ENCODE measurements at regions not wholly inside any gene's neighbourhood (a gene's known extent, or its start where the extent isn't known, plus 50 kb on each side); places are given as distances from the start of the nearest gene placed in this dataset.

DNA sequence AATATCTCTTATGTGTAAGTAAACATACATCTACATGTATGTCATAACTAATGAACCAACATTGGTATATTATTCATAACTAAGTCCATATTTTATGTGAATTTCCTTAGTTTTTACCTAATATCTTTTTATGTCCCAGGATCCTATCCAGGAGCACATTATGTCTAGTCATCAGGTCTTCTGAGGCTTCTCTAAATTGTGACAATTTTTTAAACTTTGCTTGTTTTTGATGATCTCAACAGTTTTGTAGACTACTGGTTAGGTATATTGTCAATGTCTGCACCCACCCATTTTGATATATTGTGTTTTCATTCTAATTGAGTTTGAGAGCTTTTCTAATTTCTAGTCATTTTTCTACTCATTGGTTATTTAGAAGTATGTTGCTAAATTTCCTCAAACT is 288.2 kb upstream of the DIO3 start:
- Histone ChIP-seq H2AFZ (ENCODE audit: low read length) (no peak overlapping the region), H3K4me3 (ENCODE audit: low read depth, low read length, poor library complexity, severe bottlenecking) (no peak overlapping the region), H3K4me1 (ENCODE audit: insufficient read depth, low read length, poor library complexity, severe bottlenecking) (no peaks in the 10 kb centered on the region), H3K9me3 (ENCODE audit: low read length) (0 out of 2 replicates have a peak, but pooled peaks cover 7% of the 10 kb centered on the region), H3K9me2 (ENCODE audit: insufficient read depth, low read length) (no peaks in the 10 kb centered on the region), H3K79me2 (ENCODE audit: insufficient read depth, low read depth, low read length) (no peaks in the 10 kb centered on the region), H3K36me3 (ENCODE audit: insufficient read depth, low read length) (no peaks in the 10 kb centered on the region), H4K20me1 (ENCODE audit: insufficient read depth, low read length) (no peaks in the 10 kb centered on the region), H3K27ac (ENCODE audit: low read depth, low read length, poor library complexity, severe bottlenecking) (no peak overlapping the region), H3K4me2 (ENCODE audit: low read length) (no peak overlapping the region)
- TF ChIP-seq, protein P1, sequence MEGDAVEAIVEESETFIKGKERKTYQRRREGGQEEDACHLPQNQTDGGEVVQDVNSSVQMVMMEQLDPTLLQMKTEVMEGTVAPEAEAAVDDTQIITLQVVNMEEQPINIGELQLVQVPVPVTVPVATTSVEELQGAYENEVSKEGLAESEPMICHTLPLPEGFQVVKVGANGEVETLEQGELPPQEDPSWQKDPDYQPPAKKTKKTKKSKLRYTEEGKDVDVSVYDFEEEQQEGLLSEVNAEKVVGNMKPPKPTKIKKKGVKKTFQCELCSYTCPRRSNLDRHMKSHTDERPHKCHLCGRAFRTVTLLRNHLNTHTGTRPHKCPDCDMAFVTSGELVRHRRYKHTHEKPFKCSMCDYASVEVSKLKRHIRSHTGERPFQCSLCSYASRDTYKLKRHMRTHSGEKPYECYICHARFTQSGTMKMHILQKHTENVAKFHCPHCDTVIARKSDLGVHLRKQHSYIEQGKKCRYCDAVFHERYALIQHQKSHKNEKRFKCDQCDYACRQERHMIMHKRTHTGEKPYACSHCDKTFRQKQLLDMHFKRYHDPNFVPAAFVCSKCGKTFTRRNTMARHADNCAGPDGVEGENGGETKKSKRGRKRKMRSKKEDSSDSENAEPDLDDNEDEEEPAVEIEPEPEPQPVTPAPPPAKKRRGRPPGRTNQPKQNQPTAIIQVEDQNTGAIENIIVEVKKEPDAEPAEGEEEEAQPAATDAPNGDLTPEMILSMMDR (conservative IDR thresholded peaks at IDR 0.05; ENCODE audit: low read length), result no peak
- TF ChIP-seq EZH2phosphoT487 (IDR thresholded peaks at IDR 0.05; ENCODE audit: borderline replicate concordance, low read depth, low read length), result no peak
- CTCF ChIA-PET (ENCODE audit: unreplicated experiment), result no interaction called here
- no TSS peak for BruUV-seq (replicated peaks)
- POLR2A ChIA-PET, result no interaction called here
- DNase-seq (ENCODE audit: low spot score), result no peak
- intact Hi-C loops (cut with micrococcal nuclease; ENCODE audit: unreplicated experiment), result no loop called here

DNA sequence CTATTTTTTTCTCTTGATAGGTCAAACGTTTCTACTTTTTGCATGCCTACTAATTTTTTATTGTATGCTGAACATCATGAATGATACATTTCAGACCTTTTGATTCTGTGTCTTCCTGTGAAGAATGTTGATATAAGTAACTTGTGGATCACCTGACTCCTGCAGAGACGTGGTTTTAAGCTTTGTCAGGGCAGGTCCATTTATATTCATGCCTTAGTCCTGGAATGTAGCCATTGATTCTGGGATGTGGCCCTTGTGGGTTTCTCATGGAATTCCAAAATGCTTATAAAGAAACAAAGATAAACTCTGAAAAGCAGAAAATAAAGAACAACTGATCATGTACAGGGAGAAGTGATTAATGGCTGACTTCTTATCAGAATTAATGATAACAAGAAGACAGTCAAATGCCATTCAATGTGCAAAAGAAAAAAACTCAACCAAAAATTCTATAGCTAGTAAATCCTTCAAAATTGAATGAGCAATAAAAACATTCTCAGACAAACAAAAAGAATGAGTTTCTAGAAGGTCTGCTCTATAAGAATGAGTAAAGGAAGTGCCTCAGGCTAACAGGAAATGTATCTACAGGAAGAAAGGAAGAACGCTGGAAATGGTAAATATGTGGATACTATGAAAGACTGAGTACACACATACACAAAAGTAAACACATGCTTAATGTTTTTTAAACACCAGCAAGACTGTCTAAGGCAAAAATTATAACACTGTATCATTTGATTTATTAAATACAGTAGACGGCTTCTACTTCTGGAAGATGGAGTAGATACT is 284.8 kb upstream of the DIO3 start:
- H3K4me2 ChIP-seq (ENCODE audit: low read length), result no peak overlapping the region
- H3K9me2 ChIP-seq (ENCODE audit: insufficient read depth, low read length), result no peaks in the 10 kb centered on the region
- no peaks in the 10 kb centered on the region for H4K20me1 ChIP-seq (ENCODE audit: insufficient read depth, low read length)
- intact Hi-C loops (cut with micrococcal nuclease; ENCODE audit: unreplicated experiment), result no loop called here
- no peak for DNase-seq (ENCODE audit: low spot score)
- ChIA-PET POLR2A (no interaction called here), CTCF (ENCODE audit: unreplicated experiment) (no interaction called here)
- TF ChIP-seq, protein P1 (conservative IDR thresholded peaks at IDR 0.05; ENCODE audit: low read length), result no peak
- no peak for TF ChIP-seq EZH2phosphoT487 (IDR thresholded peaks at IDR 0.05; ENCODE audit: borderline replicate concordance, low read depth, low read length)
- H2AFZ ChIP-seq (ENCODE audit: low read length), result no peak overlapping the region
- H3K4me3 ChIP-seq (ENCODE audit: low read depth, low read length, poor library complexity, severe bottlenecking), result no peak overlapping the region
- no TSS peak for BruUV-seq (replicated peaks)
- H3K9me3 ChIP-seq (ENCODE audit: low read length), result peaks cover 17% of the 10 kb centered on the region; the same call in 1 of the 2 replicates
- no peaks in the 10 kb centered on the region for H3K79me2 ChIP-seq (ENCODE audit: insufficient read depth, low read depth, low read length)
- no peaks in the 10 kb centered on the region for H3K4me1 ChIP-seq (ENCODE audit: insufficient read depth, low read length, poor library complexity, severe bottlenecking)
- H3K27ac ChIP-seq (ENCODE audit: low read depth, low read length, poor library complexity, severe bottlenecking), result no peak overlapping the region
- H3K36me3 ChIP-seq (ENCODE audit: insufficient read depth, low read length), result no peaks in the 10 kb centered on the region

DNA sequence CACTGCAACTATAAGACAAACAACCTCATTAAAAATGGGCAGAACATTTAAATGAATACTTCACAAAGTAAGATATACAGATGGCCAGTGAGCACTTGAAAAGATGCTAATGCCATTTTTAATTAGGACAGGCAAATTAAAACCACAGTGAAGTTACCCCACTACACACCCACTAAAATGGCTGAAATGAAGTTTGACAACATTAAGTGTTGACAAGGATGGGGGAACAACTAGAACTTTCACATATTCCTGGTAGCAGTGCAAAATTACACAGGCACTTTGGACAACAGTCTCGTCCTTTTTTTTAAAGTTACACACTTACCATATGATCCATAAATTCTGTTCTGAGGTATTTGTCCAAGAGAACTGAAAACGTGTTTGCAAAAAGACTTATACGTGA is 278.9 kb upstream of the DIO3 start:
- BruUV-seq (replicated peaks), result no TSS peak
- no peak for DNase-seq (ENCODE audit: low spot score)
- Histone ChIP-seq H3K36me3 (ENCODE audit: insufficient read depth, low read length) (no peaks in the 10 kb centered on the region), H3K4me1 (ENCODE audit: insufficient read depth, low read length, poor library complexity, severe bottlenecking) (no peaks in the 10 kb centered on the region), H3K9me2 (ENCODE audit: insufficient read depth, low read length) (no peaks in the 10 kb centered on the region), H3K27ac (ENCODE audit: low read depth, low read length, poor library complexity, severe bottlenecking) (no peak overlapping the region), H2AFZ (ENCODE audit: low read length) (no peak overlapping the region), H3K4me2 (ENCODE audit: low read length) (no peak overlapping the region), H3K4me3 (ENCODE audit: low read depth, low read length, poor library complexity, severe bottlenecking) (no peak overlapping the region), H4K20me1 (ENCODE audit: insufficient read depth, low read length) (no peaks in the 10 kb centered on the region), H3K9me3 (ENCODE audit: low read length) (peaks cover 10% of the 10 kb centered on the region; the same call in 1 of the 2 replicates), H3K79me2 (ENCODE audit: insufficient read depth, low read depth, low read length) (no peaks in the 10 kb centered on the region)
- ChIA-PET POLR2A (no interaction called here), CTCF (ENCODE audit: unreplicated experiment) (no interaction called here)
- TF ChIP-seq, protein P1 (conservative IDR thresholded peaks at IDR 0.05; ENCODE audit: low read length), result no peak
- TF ChIP-seq EZH2phosphoT487 (IDR thresholded peaks at IDR 0.05; ENCODE audit: borderline replicate concordance, low read depth, low read length), result no peak
- intact Hi-C loops (cut with micrococcal nuclease; ENCODE audit: unreplicated experiment), result no loop called here

Data from OCI-LY7 (cell line).